PC-9 (cell line): ENCODE measurements at regions not wholly inside any gene's neighbourhood (a gene's known extent, or its start where the extent isn't known, plus 50 kb on each side); places are given as distances from the start of the nearest gene placed in this dataset.

Source experiments
- BruUV-seq: library from RNA; stranded (reverse); fragments of 400-500 nt; replicated peaks from 2 replicates; lab custom pipeline; 2021; lab: Mats Ljungman, UMichigan
- CTCF ChIA-PET: fragments of 300-600 bp; sonication (Branson Sonifier 250); formaldehyde crosslinking; loops from one replicate; lab custom pipeline; 2022; ENCODE audit warnings: antibody characterized with exemption; lab: Charles Lee
- POLR2A ChIA-PET: fragments of 300-600 bp; sonication (Branson Sonifier 250); formaldehyde crosslinking; loops from one replicate; lab custom pipeline; 2022; ENCODE audit warnings: antibody characterized with exemption; ENCODE audit not compliant: unreplicated experiment; lab: Charles Lee
- DNase-seq, 2 experiments: peaks; one replicate each; pipeline versions ENCODE4 v3.0.0 to v3.0.0-alpha.2; 2015 to 2022; ENCODE audit warnings: mixed read lengths in 1 of 2
- H2AFZ ChIP-seq: fragments of 200-600 bp; sonication (generic); 2 replicates; pipeline ENCODE4 v1.8.1; 2017; ENCODE audit warnings: antibody characterized with exemption
- H3F3A ChIP-seq: fragments of 200-600 bp; sonication (generic); 2 replicates; pipeline ENCODE4 v1.8.1; 2017; ENCODE audit warnings: antibody characterized with exemption, mild to moderate bottlenecking, low read depth; ENCODE audit not compliant: insufficient read depth
- H3K27ac ChIP-seq: fragments of 200-600 bp; sonication (generic); 2 replicates; pipeline ENCODE4 v1.6.1; 2016; ENCODE audit warnings: mixed run types
- H3K27me3 ChIP-seq: fragments of 200-600 bp; sonication (generic); 2 replicates; pipeline ENCODE4 v1.6.1; 2016; ENCODE audit warnings: low read depth, mixed run types; ENCODE audit not compliant: insufficient read depth
- H3K36me3 ChIP-seq: fragments of 200-600 bp; sonication (generic); 2 replicates; pipeline ENCODE4 v1.6.1; 2016; ENCODE audit warnings: low read depth, mixed run types
- H3K4me1 ChIP-seq: fragments of 200-600 bp; sonication (generic); replicated peaks from 2 replicates; pipeline ENCODE4 v1.6.1; 2016; ENCODE audit warnings: mixed run types; ENCODE audit not compliant: insufficient read depth
- H3K4me2 ChIP-seq: fragments of 200-600 bp; sonication (generic); 2 replicates; pipeline ENCODE4 v1.6.1; 2017; ENCODE audit warnings: mixed run types
- H3K4me3 ChIP-seq: fragments of 200-600 bp; sonication (generic); 2 replicates; pipeline ENCODE4 v1.6.1; 2016; ENCODE audit warnings: mixed run types
- H3K79me2 ChIP-seq: fragments of 200-600 bp; sonication (generic); 2 replicates; pipeline ENCODE4 v1.6.1; 2017; ENCODE audit warnings: low read depth, mixed run types
- H3K9me2 ChIP-seq: fragments of 200-600 bp; sonication (generic); 2 replicates; pipeline ENCODE4 v1.8.1; 2017; ENCODE audit warnings: mild to moderate bottlenecking; ENCODE audit not compliant: insufficient read depth
- H3K9me3 ChIP-seq: fragments of 200-600 bp; sonication (generic); 2 replicates; pipeline ENCODE4 v1.8.1; 2016; ENCODE audit warnings: low read depth; ENCODE audit not compliant: insufficient read depth
- H4K20me1 ChIP-seq: fragments of 200-600 bp; sonication (generic); 2 replicates; pipeline ENCODE4 v1.8.1; 2017; ENCODE audit not compliant: insufficient read depth
- EZH2 ChIP-seq: fragments of 200-600 bp; sonication (generic); IDR thresholded peaks from 2 replicates; pipeline ENCODE4 v1.8.0; 2017; ENCODE audit warnings: antibody characterized with exemption, low read depth
- intact Hi-C: fragments of 100-400 bp; cut with micrococcal nuclease; formaldehyde crosslinking; loops from one replicate; pipeline ENCODE4 v1.10.0; 2022; ENCODE audit not compliant: unreplicated experiment
- TF ChIP-seq, protein P1 (sequence below): fragments of 200-600 bp; sonication (generic); conservative IDR thresholded peaks from 2 replicates; pipeline ENCODE4 v1.6.1; 2017; ENCODE audit warnings: mixed run types, antibody characterized with exemption, mild to moderate bottlenecking, moderate library complexity

- H3K4me1 ChIP-seq, result peaks cover 16% of the 10 kb centered on the region
- TF ChIP-seq, protein P1, sequence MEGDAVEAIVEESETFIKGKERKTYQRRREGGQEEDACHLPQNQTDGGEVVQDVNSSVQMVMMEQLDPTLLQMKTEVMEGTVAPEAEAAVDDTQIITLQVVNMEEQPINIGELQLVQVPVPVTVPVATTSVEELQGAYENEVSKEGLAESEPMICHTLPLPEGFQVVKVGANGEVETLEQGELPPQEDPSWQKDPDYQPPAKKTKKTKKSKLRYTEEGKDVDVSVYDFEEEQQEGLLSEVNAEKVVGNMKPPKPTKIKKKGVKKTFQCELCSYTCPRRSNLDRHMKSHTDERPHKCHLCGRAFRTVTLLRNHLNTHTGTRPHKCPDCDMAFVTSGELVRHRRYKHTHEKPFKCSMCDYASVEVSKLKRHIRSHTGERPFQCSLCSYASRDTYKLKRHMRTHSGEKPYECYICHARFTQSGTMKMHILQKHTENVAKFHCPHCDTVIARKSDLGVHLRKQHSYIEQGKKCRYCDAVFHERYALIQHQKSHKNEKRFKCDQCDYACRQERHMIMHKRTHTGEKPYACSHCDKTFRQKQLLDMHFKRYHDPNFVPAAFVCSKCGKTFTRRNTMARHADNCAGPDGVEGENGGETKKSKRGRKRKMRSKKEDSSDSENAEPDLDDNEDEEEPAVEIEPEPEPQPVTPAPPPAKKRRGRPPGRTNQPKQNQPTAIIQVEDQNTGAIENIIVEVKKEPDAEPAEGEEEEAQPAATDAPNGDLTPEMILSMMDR, result no peak
- no peak for TF ChIP-seq EZH2
- H3K27ac ChIP-seq, result no peak overlapping the region
- intact Hi-C loops, result loop anchor here (2.0 kb wide), 1 partner anchor 74 kb away; no protein-coding TSS in a partner anchor
- H3K9me2 ChIP-seq, result no peaks in the 10 kb centered on the region
- H3K36me3 ChIP-seq, result no peaks in the 10 kb centered on the region
- H4K20me1 ChIP-seq, result no peaks in the 10 kb centered on the region
- H3F3A ChIP-seq, result no peaks in the 10 kb centered on the region
- H3K4me3 ChIP-seq, result no peak overlapping the region
- H3K4me2 ChIP-seq, result no peak overlapping the region
- CTCF ChIA-PET, result no interaction called here
- no peaks in the 10 kb centered on the region for H3K9me3 ChIP-seq
- POLR2A ChIA-PET, result no interaction called here
- BruUV-seq, result no TSS peak
- H2AFZ ChIP-seq, result no peak overlapping the region
- DNase-seq, result no peak
- H3K27me3 ChIP-seq, result no peaks in the 10 kb centered on the region
- H3K79me2 ChIP-seq, result no peaks in the 10 kb centered on the region
These were observed 1079.7 kb upstream of the TENM4 start for GRCh38 chr11:80520507-80520887.

DNA sequence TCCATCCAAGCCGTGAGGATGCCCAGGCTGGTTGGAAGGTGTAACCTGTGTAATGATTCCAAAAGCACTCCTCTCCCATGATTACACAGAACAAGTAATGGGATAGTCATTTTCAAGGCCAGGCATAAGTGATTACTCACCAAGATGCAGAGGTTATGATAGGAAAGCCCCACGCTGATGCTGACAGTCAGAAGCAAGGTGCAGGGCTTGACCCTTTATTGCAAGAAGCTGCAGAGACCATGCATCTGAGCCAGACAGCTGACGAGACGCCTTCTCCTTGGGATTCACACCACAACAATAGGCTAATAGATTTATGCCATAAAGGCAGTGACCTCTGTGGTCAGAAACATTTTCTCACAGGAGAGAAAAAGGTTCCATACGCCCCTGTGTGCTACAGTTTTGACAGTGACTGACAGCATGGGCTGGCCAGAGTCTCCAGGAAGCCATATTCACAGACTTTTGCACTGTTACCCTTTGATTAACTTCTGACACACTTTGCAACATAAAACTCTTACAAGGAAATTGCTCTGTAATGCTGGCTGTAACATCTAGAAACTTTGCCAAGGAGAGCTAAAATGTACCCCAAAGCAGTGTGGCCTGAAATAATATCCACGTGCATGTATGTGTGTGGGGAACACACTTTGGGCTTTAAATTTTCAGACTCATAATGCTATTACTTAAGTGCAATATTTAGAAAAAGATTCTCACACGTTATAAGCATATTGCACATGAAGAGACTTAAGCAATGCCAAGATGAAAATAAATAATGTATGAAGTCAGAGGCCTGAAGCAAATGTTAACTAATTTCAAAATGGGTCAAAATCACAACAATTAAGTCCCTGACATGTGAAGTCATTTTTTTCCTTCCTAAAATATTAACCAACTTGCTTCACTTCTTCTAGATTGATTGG lies 1079.0 kb upstream of the TENM4 start:
- no peaks in the 10 kb centered on the region for H3K79me2 ChIP-seq
- H3K9me2 ChIP-seq, result no peaks in the 10 kb centered on the region
- H3K4me1 ChIP-seq, result peaks cover 16% of the 10 kb centered on the region
- BruUV-seq, result no TSS peak
- H2AFZ ChIP-seq, result no peak overlapping the region
- no peak overlapping the region for H3K4me3 ChIP-seq
- no peaks in the 10 kb centered on the region for H3K36me3 ChIP-seq
- peak in 1 of 2 experiments; percentile 32 for DNase-seq
- no peaks in the 10 kb centered on the region for H3F3A ChIP-seq
- no peak overlapping the region for H3K27ac ChIP-seq
- no peak overlapping the region for H3K4me2 ChIP-seq
- ChIA-PET CTCF (no interaction called here), POLR2A (no interaction called here)
- TF ChIP-seq, protein P1, result no peak
- no peak for TF ChIP-seq EZH2
- intact Hi-C loops, result loop anchor here (2.0 kb wide), 1 partner anchor 75 kb away; no protein-coding TSS in a partner anchor
- H3K27me3 ChIP-seq, result no peaks in the 10 kb centered on the region
- H4K20me1 ChIP-seq, result no peaks in the 10 kb centered on the region
- H3K9me3 ChIP-seq, result no peaks in the 10 kb centered on the region

DNA sequence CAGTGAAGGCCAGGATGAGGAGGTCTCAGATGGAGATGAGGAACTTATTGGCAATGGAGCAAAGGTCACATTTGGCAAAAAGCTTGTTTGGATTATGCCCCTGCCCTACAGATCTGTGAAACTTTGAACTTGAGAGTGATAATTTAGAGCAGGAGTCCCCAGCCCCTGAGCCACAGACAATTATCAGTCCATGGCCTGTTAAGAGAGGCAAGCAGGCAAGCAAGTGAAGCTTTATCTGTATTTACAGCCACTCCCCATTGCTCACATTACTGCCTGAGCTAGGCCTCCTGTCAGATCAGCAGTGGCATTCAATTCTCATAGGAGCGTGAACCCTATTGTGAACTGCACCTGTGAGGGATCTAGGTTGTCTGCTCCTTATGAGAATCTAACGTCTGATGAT lies 1076.9 kb upstream of the TENM4 start:
- H2AFZ ChIP-seq, result no peak overlapping the region
- POLR2A ChIA-PET, result no interaction called here
- TF ChIP-seq, protein P1, result no peak

More for the DNA sequence above, 1076.9 kb upstream of the TENM4 start:
- H3K79me2 ChIP-seq, result no peaks in the 10 kb centered on the region
- no peak overlapping the region for H3K4me3 ChIP-seq
- H3F3A ChIP-seq, result no peaks in the 10 kb centered on the region
- H3K4me1 ChIP-seq, result peaks cover 16% of the 10 kb centered on the region
- H4K20me1 ChIP-seq, result no peaks in the 10 kb centered on the region
- BruUV-seq, result no TSS peak
- intact Hi-C loops, result no loop called here
- no peaks in the 10 kb centered on the region for H3K27me3 ChIP-seq
- H3K9me2 ChIP-seq, result no peaks in the 10 kb centered on the region
- no peaks in the 10 kb centered on the region for H3K9me3 ChIP-seq
- H3K4me2 ChIP-seq, result no peak overlapping the region
- CTCF ChIA-PET, result no interaction called here
- DNase-seq, result no peak
- no peaks in the 10 kb centered on the region for H3K36me3 ChIP-seq
- no peak overlapping the region for H3K27ac ChIP-seq
